Parathyroid adenoma (tissue), 2 donors: ENCODE measurements at regions not wholly inside any gene's neighbourhood (a gene's known extent, or its start where the extent isn't known, plus 50 kb on each side); places are given as distances from the start of the nearest gene placed in this dataset.

ENCODE experiments used
- H2AFZ ChIP-seq: fragments of 300-600 bp; sonication (generic); one replicate; pipeline ENCODE4 v1.7.0; 2017; ENCODE audit warnings: antibody characterized with exemption, mild to moderate bottlenecking
- H3K27ac ChIP-seq: fragments of 300-600 bp; sonication (generic); one replicate; pipeline ENCODE4 v1.7.0; 2017
- H3K27me3 ChIP-seq: fragments of 300-600 bp; sonication (generic); one replicate; pipeline ENCODE4 v1.7.0; 2017; ENCODE audit warnings: low read length; ENCODE audit not compliant: control insufficient read depth, insufficient read depth
- H3K36me3 ChIP-seq: fragments of 300-600 bp; sonication (generic); one replicate; pipeline ENCODE4 v1.7.0; 2017; ENCODE audit warnings: low read length; ENCODE audit not compliant: control insufficient read depth, insufficient read depth
- H3K4me1 ChIP-seq: fragments of 300-600 bp; sonication (generic); one replicate; pipeline ENCODE4 v1.7.0; 2017; ENCODE audit warnings: control low read depth
- H3K4me2 ChIP-seq: fragments of 300-600 bp; sonication (generic); one replicate; pipeline ENCODE4 v1.7.0; 2017; ENCODE audit warnings: low read length
- H3K4me3 ChIP-seq: fragments of 300-600 bp; sonication (generic); one replicate; pipeline ENCODE4 v1.7.0; 2017; ENCODE audit warnings: low read depth, low read length
- H3K79me2 ChIP-seq: fragments of 300-600 bp; sonication (generic); one replicate; pipeline ENCODE4 v1.7.0; 2017; ENCODE audit warnings: control low read depth
- H3K9ac ChIP-seq: fragments of 300-600 bp; sonication (generic); one replicate; pipeline ENCODE4 v1.7.0; 2017; ENCODE audit warnings: mild to moderate bottlenecking
- H3K9me3 ChIP-seq: fragments of 300-600 bp; sonication (generic); one replicate; pipeline ENCODE4 v1.7.0; 2017; ENCODE audit warnings: low read length; ENCODE audit not compliant: control insufficient read depth
- CTCF ChIP-seq: fragments of 300-600 bp; sonication (generic); IDR thresholded peaks from one replicate; pipeline ENCODE4 v1.7.0; 2017; ENCODE audit warnings: antibody characterized with exemption, mild to moderate bottlenecking
- donor health status: primary hyperparathyroidism.

GRCh38 chr3:6540981-6541380 lies 319.9 kb upstream of the GRM7 start:
- no peak overlapping the region for H2AFZ ChIP-seq

GRCh38 chr3:6542795-6543194 lies 318.1 kb upstream of the GRM7 start:
- no peaks in the 10 kb centered on the region for H3K27me3 ChIP-seq
- H3K9me3 ChIP-seq = no peaks in the 10 kb centered on the region
- no peak overlapping the region for H3K9ac ChIP-seq
- no peak overlapping the region for H2AFZ ChIP-seq
- TF ChIP-seq CTCF = no peak
- H3K79me2 ChIP-seq = no peaks in the 10 kb centered on the region
- no peaks in the 10 kb centered on the region for H3K36me3 ChIP-seq
- H3K4me3 ChIP-seq = no peak overlapping the region
- H3K4me1 ChIP-seq = no peaks in the 10 kb centered on the region
- H3K27ac ChIP-seq = no peak overlapping the region
- H3K4me2 ChIP-seq = no peak overlapping the region

More at GRCh38 chr3:6540981-6541380, 319.9 kb upstream of the GRM7 start:
- no peak overlapping the region for H3K4me3 ChIP-seq
- H3K79me2 ChIP-seq = no peaks in the 10 kb centered on the region
- no peaks in the 10 kb centered on the region for H3K9me3 ChIP-seq
- no peak overlapping the region for H3K9ac ChIP-seq
- H3K4me2 ChIP-seq = no peak overlapping the region
- TF ChIP-seq CTCF = no peak
- no peaks in the 10 kb centered on the region for H3K27me3 ChIP-seq
- no peak overlapping the region for H3K27ac ChIP-seq
- no peaks in the 10 kb centered on the region for H3K4me1 ChIP-seq
- no peaks in the 10 kb centered on the region for H3K36me3 ChIP-seq

GRCh38 chr3:6549296-6549695 lies 311.6 kb upstream of the GRM7 start:
- H3K27ac ChIP-seq = no peak overlapping the region
- no peak overlapping the region for H3K9ac ChIP-seq
- H3K4me1 ChIP-seq = no peaks in the 10 kb centered on the region
- no peaks in the 10 kb centered on the region for H3K27me3 ChIP-seq
- no peak overlapping the region for H3K4me3 ChIP-seq
- H3K9me3 ChIP-seq = no peaks in the 10 kb centered on the region
- TF ChIP-seq CTCF = no peak
- H3K79me2 ChIP-seq = no peaks in the 10 kb centered on the region
- H3K4me2 ChIP-seq = no peak overlapping the region
- H2AFZ ChIP-seq = no peak overlapping the region
- peaks cover 2% of the 10 kb centered on the region for H3K36me3 ChIP-seq

GRCh38 chr3:6551165-6551564 lies 309.8 kb upstream of the GRM7 start:
- no peak overlapping the region for H2AFZ ChIP-seq
- no peaks in the 10 kb centered on the region for H3K4me1 ChIP-seq
- H3K27me3 ChIP-seq = no peaks in the 10 kb centered on the region
- H3K27ac ChIP-seq = no peak overlapping the region
- H3K4me3 ChIP-seq = no peak overlapping the region
- no peak overlapping the region for H3K4me2 ChIP-seq
- peaks cover 2% of the 10 kb centered on the region for H3K36me3 ChIP-seq
- H3K9me3 ChIP-seq = no peaks in the 10 kb centered on the region
- no peak for TF ChIP-seq CTCF
- H3K79me2 ChIP-seq = no peaks in the 10 kb centered on the region
- no peak overlapping the region for H3K9ac ChIP-seq

- H3K4me2 ChIP-seq = no peak overlapping the region
- no peak overlapping the region for H3K4me3 ChIP-seq
- H3K36me3 ChIP-seq = no peaks in the 10 kb centered on the region
- H3K4me1 ChIP-seq = no peaks in the 10 kb centered on the region
- H3K79me2 ChIP-seq = no peaks in the 10 kb centered on the region
- no peaks in the 10 kb centered on the region for H3K27me3 ChIP-seq
- H2AFZ ChIP-seq = no peak overlapping the region
- TF ChIP-seq CTCF = no peak
- H3K9me3 ChIP-seq = no peaks in the 10 kb centered on the region
- no peak overlapping the region for H3K27ac ChIP-seq
- no peak overlapping the region for H3K9ac ChIP-seq
These were observed 300.7 kb upstream of the GRM7 start for GRCh38 chr3:6560259-6560658.
